HCT116 (cell line): ENCODE measurements at regions not wholly inside any gene's neighbourhood (a gene's known extent, or its start where the extent isn't known, plus 50 kb on each side); places are given as distances from the start of the nearest gene placed in this dataset.

Source experiments
- ATAC-seq: fragments of 200-7000 bp; cut with Tn5 transposase; 2 replicates; pipeline ENCODE4 v1.9.1; 2020; ENCODE audit warnings: mild to moderate bottlenecking, moderate library complexity
- BruUV-seq: library from RNA; stranded (reverse); fragments of 400-500 nt; replicated peaks from 2 replicates; lab custom pipeline; 2021; lab: Mats Ljungman, UMichigan
- CTCF ChIA-PET: fragments of 300-600 bp; sonication (Branson Sonifier 250); formaldehyde crosslinking; loops from one replicate; lab custom pipeline; 2021; ENCODE audit warnings: antibody characterized with exemption; lab: Charles Lee
- POLR2A ChIA-PET: fragments of 300-600, 350-600 bp; sonication (Branson Sonifier 250); formaldehyde crosslinking; loops from one replicate; lab custom pipeline; 2021; ENCODE audit warnings: antibody characterized with exemption; lab: Charles Lee
- RAD21 ChIA-PET, 2 experiments: fragments of 300-600 bp; sonication (Branson Sonifier 250); formaldehyde crosslinking; loops; one replicate each; lab custom pipeline; 2023; ENCODE audit warnings: low total read pairs in 2 of 2; ENCODE audit not compliant: uncharacterized antibody in 2 of 2, unreplicated experiment in 2 of 2, low non-redundant PET in 1 of 2; lab: Charles Lee
- DNase-seq: peaks from one replicate; pipeline ENCODE4 v3.0.0-alpha.2; 2010; ENCODE audit warnings: low read depth, low spot score
- H2AFZ ChIP-seq: fragments of 200-600 bp; shearing (Covaris generic), sonication (generic); 2 replicates; pipeline ENCODE4 v1.6.1; 2017; ENCODE audit warnings: low read depth, mixed run types, mixed read lengths, antibody characterized with exemption, low read length; ENCODE audit not compliant: poor library complexity, severe bottlenecking
- H3K27ac ChIP-seq: 2 replicates; pipeline ENCODE4 v1.5.1; 2012; ENCODE audit warnings: low read depth, low read length
- H3K27me3 ChIP-seq: fragments of 200-600 bp; sonication (generic); 2 replicates; pipeline ENCODE4 v1.6.1; 2016; ENCODE audit warnings: mixed run types, low read length, mixed read lengths; ENCODE audit not compliant: insufficient read depth
- H3K36me3 ChIP-seq, 2 experiments: fragments of 200-500 bp in 1 of 2; fragments of 200-600 bp in 1 of 2; sonication (Bioruptor generic) in 1 of 2; sonication (generic) in 1 of 2; 2 replicates each; pipeline versions ENCODE4 v1.5.1 to v1.6.1; 2014 to 2016; ENCODE audit warnings: low read length in 2 of 2, inconsistent platforms in 1 of 2, mixed read lengths in 1 of 2, mixed run types in 1 of 2; ENCODE audit not compliant: insufficient read depth in 2 of 2, control insufficient read depth in 1 of 2
- H3K4me1 ChIP-seq, 2 experiments: fragments of 200-600 bp in 1 of 2; sonication (generic) in 1 of 2; 2 replicates each; pipeline versions ENCODE4 v1.5.1 to v1.6.1; 2012 to 2017; ENCODE audit warnings: low read length in 2 of 2, inconsistent platforms in 1 of 2, mild to moderate bottlenecking in 1 of 2, mixed read lengths in 1 of 2, mixed run types in 1 of 2, moderate library complexity in 1 of 2; ENCODE audit not compliant: insufficient read depth in 2 of 2, control insufficient read depth in 1 of 2
- H3K4me2 ChIP-seq: fragments of 200-600 bp; sonication (generic); 2 replicates; pipeline ENCODE4 v1.6.1; 2017; ENCODE audit warnings: mixed run types, low read length, mixed read lengths
- H3K4me3 ChIP-seq, 2 experiments: fragments of 200-600 bp in 1 of 2; sonication (generic) in 1 of 2; replicated peaks in 1 of 2; 2 replicates each; pipeline ENCODE4 v1.5.1; 2011 to 2016; ENCODE audit warnings: low read length in 2 of 2, control low read depth in 1 of 2, low read depth in 1 of 2, mild to moderate bottlenecking in 1 of 2, mixed read lengths in 1 of 2, mixed run types in 1 of 2
- H3K79me2 ChIP-seq: fragments of 200-600 bp; sonication (generic); 2 replicates; pipeline ENCODE4 v1.6.1; 2017; ENCODE audit warnings: mild to moderate bottlenecking, mixed run types, low read length, moderate library complexity, mixed read lengths; ENCODE audit not compliant: insufficient read depth
- H3K9ac ChIP-seq: fragments of 200-600 bp; sonication (generic); 2 replicates; pipeline ENCODE4 v1.6.1; 2016; ENCODE audit warnings: low read length, mixed read lengths
- H3K9me2 ChIP-seq: fragments of 200-600 bp; sonication (generic), shearing (Covaris generic); 2 replicates; pipeline ENCODE4 v1.6.1; 2017; ENCODE audit warnings: mixed run types, mild to moderate bottlenecking, moderate library complexity; ENCODE audit not compliant: insufficient read depth
- H3K9me3 ChIP-seq, 2 experiments: fragments of 200-500 bp in 1 of 2; fragments of 200-600 bp in 1 of 2; sonication (Bioruptor generic) in 1 of 2; sonication (generic) in 1 of 2; 2 replicates each; pipeline ENCODE4 v1.6.1; 2014 to 2017; ENCODE audit warnings: low read length in 2 of 2, mixed read lengths in 2 of 2, inconsistent platforms in 1 of 2, low read depth in 1 of 2, mild to moderate bottlenecking in 1 of 2, mixed run types in 1 of 2, moderate library complexity in 1 of 2; ENCODE audit not compliant: control insufficient read depth in 1 of 2, insufficient read depth in 1 of 2
- H4K20me1 ChIP-seq: fragments of 200-600 bp; sonication (generic), shearing (Covaris generic); 2 replicates; pipeline ENCODE4 v1.6.1; 2017; ENCODE audit warnings: mixed run types, mild to moderate bottlenecking, moderate library complexity; ENCODE audit not compliant: insufficient read depth
- EGR1 ChIP-seq: IDR thresholded peaks from 2 replicates; pipeline ENCODE4 v1.6.1; 2012; ENCODE audit warnings: low read depth
- EZH2phosphoT487 ChIP-seq: fragments of 200-600 bp; IDR thresholded peaks from 2 replicates; pipeline ENCODE4 v1.6.1; 2018; ENCODE audit warnings: antibody characterized with exemption, borderline replicate concordance
- JUND ChIP-seq: IDR thresholded peaks from 2 replicates; pipeline ENCODE4 v1.6.1; 2012
- POLR2A ChIP-seq: IDR thresholded peaks from 2 replicates; pipeline ENCODE4 v1.7.0; 2011; ENCODE audit warnings: borderline replicate concordance; ENCODE audit not compliant: insufficient read depth, insufficient read length; ENCODE audit errors: extremely low read depth
- REST ChIP-seq: IDR thresholded peaks from 2 replicates; pipeline ENCODE4 v1.6.1; 2012; ENCODE audit warnings: low read depth
- SP1 ChIP-seq: IDR thresholded peaks from 2 replicates; pipeline ENCODE4 v1.6.1; 2012; ENCODE audit warnings: low read depth
- SRF ChIP-seq: IDR thresholded peaks from 2 replicates; pipeline ENCODE4 v1.6.1; 2012; ENCODE audit warnings: low read depth
- TCF7L2 ChIP-seq: IDR thresholded peaks from 2 replicates; pipeline ENCODE4 v1.7.0; 2011; ENCODE audit warnings: borderline replicate concordance, inconsistent platforms; ENCODE audit not compliant: insufficient read depth, insufficient read length; ENCODE audit errors: extremely low read depth
- YY1 ChIP-seq: IDR thresholded peaks from 2 replicates; pipeline ENCODE4 v1.6.1; 2011; ENCODE audit warnings: low read length, low read depth, moderate library complexity, mild to moderate bottlenecking; ENCODE audit not compliant: insufficient replicate concordance; ENCODE audit errors: extremely low read depth
- ZBTB33 ChIP-seq: IDR thresholded peaks from 2 replicates; pipeline ENCODE4 v1.6.1; 2011; ENCODE audit warnings: mild to moderate bottlenecking, low read length, moderate library complexity; ENCODE audit not compliant: insufficient replicate concordance; ENCODE audit errors: extremely low read depth
- ZFX ChIP-seq: fragments of 450-650 bp; IDR thresholded peaks from 2 replicates; pipeline ENCODE4 v1.6.1; 2017
- ZNF274 ChIP-seq: fragments of 200-500 bp; sonication (Bioruptor generic); IDR thresholded peaks from 2 replicates; pipeline ENCODE4 v1.6.1; 2014; ENCODE audit warnings: mild to moderate bottlenecking, low read depth, low read length, inconsistent platforms
- intact Hi-C: fragments of 100-400 bp; cut with micrococcal nuclease; formaldehyde crosslinking; loops from 2 replicates; pipeline ENCODE4 v1.10.0; 2022
- TF ChIP-seq, protein P1 (sequence below): IDR thresholded peaks from 2 replicates; pipeline ENCODE4 v1.6.1; 2012
- TF ChIP-seq, protein P2 (sequence below): IDR thresholded peaks from 2 replicates; pipeline ENCODE4 v1.6.1; 2012

DNA sequence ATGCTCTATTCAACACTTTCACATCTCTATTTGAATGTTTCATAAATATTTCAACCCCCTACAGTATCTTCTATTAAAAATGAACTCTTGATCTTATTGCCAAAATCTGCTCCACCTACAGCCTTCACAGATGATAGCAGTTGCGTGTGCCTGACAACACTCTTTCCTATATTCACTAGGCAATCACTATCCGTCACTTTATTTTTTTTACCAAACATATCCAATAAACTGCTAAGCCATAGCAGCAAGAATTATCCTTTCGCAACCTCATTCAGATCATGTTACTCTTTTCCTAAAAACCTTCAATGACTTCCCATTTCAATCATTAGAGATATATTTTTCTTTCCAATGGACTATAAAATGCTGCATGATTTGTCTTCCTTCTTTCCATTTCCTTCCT is 629.8 kb upstream of the PCDH9 start:
- TF ChIP-seq, protein P1, sequence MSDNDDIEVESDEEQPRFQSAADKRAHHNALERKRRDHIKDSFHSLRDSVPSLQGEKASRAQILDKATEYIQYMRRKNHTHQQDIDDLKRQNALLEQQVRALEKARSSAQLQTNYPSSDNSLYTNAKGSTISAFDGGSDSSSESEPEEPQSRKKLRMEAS = no peak
- DNase-seq (no peak), ATAC-seq (no peak)
- Histone ChIP-seq H3K27me3 (no peaks in the 10 kb centered on the region), H3K9ac (no peak overlapping the region), H3K79me2 (no peaks in the 10 kb centered on the region), H3K4me1 (no peaks in the 10 kb centered on the region), H3K36me3 (no peaks in the 10 kb centered on the region), H3K9me2 (no peaks in the 10 kb centered on the region), H3K4me3 (no peak overlapping the region), H3K27ac (no peak overlapping the region), H3K4me2 (no peak overlapping the region), H3K9me3 (no peaks in the 10 kb centered on the region; a peak in 1 of 4 replicates), H2AFZ (no peak overlapping the region), H4K20me1 (no peaks in the 10 kb centered on the region)
- ChIA-PET CTCF (no interaction called here), POLR2A (no interaction called here), RAD21 (no interaction called here)
- intact Hi-C loops = no loop called here
- BruUV-seq = no TSS peak

DNA sequence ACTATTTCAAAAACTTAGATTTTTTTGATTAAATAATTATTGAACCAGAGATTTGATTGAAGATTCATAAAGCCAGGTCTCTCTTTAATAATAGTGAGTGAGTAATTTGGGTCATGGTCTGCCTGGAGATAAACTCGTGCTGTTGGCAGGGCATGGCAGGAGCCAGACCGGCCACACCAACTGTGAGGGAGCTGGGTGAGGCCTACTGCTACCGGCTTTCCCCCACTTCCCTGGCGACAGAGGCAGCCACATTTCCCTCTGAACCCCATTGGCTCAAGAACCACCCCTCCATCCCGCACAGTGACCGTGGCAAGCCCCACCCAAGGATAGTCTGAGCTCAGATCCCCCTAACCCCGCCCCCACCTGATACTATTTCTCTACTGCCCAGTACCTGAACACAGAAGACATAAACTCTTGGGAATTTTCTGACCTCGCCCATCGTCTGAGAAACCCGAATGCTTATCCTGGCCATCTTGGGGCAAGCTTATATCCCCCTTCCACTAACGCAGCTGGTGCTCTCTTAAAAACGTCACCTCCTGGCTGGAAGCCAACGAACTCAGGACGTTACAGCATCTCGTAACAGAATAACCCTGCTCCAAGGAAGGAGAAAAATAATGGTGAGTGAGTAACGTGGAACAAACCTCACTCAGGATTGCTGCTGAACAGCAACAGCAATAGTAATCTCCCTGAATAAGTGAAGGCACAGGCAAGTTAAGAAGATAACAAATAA is 627.6 kb upstream of the PCDH9 start:
- Histone ChIP-seq H3K4me1 (no peaks in the 10 kb centered on the region), H3K27me3 (no peaks in the 10 kb centered on the region), H3K27ac (no peak overlapping the region), H3K9ac (no peak overlapping the region), H3K4me3 (no peak overlapping the region), H4K20me1 (no peaks in the 10 kb centered on the region), H3K36me3 (no peaks in the 10 kb centered on the region), H3K9me3 (no peaks in the 10 kb centered on the region; a peak in 1 of 4 replicates), H3K4me2 (no peak overlapping the region), H2AFZ (no peak overlapping the region), H3K9me2 (no peaks in the 10 kb centered on the region), H3K79me2 (no peaks in the 10 kb centered on the region)
- ChIA-PET RAD21 (no interaction called here), POLR2A (no interaction called here), CTCF (no interaction called here)
- intact Hi-C loops = no loop called here
- no TSS peak for BruUV-seq
- no peak for ATAC-seq
- no peak for DNase-seq
- TF ChIP-seq JUND (no peak), SRF (no peak), EZH2phosphoT487 (no peak), ZBTB33 (no peak), TCF7L2 (no peak), EGR1 (no peak), YY1 (no peak), REST (no peak), POLR2A (no peak), SP1 (no peak), ZFX (no peak), ZNF274 (no peak)
- TF ChIP-seq, protein P1 = no peak
- TF ChIP-seq, protein P2, sequence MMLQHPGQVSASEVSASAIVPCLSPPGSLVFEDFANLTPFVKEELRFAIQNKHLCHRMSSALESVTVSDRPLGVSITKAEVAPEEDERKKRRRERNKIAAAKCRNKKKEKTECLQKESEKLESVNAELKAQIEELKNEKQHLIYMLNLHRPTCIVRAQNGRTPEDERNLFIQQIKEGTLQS = no peak
